A204.1 (cell line): ENCODE measurements at regions not wholly inside any gene's neighbourhood (a gene's known extent, or its start where the extent isn't known, plus 50 kb on each side); places are given as distances from the start of the nearest gene placed in this dataset.

Experiments
- FAIRE-seq: peaks from 2 replicates; lab custom pipeline; 2012; peaks lifted over from hg19 to GRCh38; lab: Jason Lieb, UNC

DNA sequence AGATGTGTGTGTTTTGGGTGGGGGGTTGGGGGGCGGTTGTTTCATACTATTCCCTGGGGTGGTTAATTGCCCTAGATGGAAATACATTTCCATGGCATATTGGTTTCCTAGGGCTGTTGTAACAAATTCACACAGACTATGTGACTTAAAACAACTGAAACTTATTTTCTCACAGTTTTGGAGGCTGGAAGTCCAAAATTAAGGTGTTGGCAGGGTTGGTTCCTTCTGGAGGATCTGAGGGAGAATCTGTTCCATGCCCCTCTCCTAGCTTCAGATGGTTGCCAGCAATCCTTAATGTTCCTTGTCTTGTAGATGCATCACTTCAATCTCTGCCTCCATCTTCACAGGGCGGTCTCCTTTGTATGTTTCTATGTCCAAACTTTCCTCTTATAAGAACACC, 353.7 kb upstream of the ACTBL2 start:
- no peak for FAIRE-seq

DNA sequence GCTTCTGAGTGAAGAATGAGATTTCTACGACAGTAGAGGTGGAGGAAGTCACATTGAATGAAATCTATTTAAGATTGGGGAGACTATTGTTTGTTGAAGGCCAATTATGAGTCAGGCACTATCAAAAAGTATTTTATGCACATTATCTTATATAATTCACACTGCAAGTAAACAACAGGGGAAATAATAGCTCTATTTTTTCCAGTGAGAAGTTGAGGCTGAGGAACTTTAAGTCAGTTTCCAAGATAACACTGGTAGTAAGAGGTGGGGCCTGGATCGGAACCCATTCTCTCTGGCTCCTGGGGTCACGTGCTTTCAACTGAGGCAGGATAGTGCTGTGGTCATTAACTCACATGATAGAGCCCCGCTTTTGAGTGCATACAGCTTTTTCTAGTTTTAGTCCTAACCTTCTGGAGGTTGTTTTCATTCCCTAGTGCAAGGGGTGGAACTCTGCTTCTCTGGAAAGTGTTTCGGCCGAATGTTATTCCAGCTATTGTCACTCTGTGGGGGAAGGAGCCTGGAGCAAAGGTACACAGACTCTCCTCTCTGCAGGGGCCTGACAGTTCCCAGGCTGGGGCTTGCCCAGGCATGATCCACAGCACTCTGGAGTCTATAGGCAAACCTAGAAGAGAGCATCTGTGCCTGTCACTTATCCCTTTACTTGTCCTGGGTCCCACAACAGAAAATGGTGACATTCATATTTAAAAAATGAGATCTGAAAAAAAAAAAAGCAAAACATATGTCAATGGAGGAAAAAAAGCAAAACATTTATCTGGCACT, 352.4 kb upstream of the ACTBL2 start:
- FAIRE-seq = no peak

DNA sequence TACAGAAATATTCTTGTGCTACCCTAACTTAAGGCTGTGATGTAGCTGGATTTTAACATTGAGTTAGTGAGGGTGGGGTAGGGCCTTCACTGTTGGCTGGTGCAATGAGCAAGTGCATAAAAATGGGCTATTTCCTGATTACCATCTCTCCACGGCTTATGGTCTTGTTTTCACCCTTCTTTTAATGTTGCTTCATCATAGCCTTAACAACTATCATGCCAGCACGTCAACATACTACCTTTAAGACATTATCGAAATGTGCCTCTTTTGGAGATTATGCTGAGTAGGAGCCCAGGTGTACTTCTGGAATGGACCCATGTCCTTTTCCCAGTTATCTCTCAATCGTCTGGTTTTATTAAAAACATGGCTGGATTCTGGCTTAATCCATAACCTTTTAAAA, 350.9 kb upstream of the ACTBL2 start:
- no peak for FAIRE-seq

DNA sequence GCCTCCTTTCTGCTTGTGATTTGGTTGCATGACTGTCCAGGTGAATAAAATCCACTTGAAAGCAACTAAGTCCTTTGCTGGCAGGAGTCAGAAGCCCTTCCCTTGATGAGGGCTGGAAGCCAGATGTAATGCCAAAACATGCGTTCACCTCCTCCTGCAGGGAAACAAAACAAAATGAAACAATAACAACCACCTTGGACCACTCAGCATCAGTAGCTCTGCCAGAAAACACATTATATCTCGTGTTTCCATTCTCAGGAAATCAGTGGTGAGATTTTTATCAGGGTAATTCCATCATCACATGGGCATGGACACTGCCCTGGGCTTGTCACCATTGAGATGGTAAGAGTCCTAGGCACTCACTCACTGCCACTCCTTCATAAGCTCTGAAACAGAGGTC, 350.3 kb upstream of the ACTBL2 start:
- FAIRE-seq = no peak

GRCh38 chr5:57831932-57832331, 349.3 kb upstream of the ACTBL2 start:
- FAIRE-seq = no peak

DNA sequence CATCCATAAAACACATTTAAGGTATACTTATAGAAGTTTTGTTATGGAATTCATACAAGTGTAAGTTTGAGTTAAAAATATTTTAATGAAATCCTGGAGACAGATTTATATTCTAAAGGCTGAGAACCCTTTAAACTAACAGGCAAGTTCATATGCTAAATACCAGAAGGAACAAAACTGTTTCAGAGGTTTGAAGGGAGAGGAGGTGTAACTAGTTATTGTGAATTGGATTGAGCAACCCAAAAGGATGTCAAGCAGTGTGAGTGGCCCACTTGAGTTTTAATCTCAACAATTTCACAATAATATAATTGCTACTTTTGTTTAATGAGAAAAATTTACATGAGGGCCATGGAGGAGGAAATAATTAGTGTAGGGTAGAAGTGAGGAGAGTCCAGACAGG, 348.5 kb upstream of the ACTBL2 start:
- no peak for FAIRE-seq

GRCh38 chr5:57828221-57828620, 345.6 kb upstream of the ACTBL2 start:
- FAIRE-seq = no peak

GRCh38 chr5:57825031-57825686, 342.5 kb upstream of the ACTBL2 start:
- no peak for FAIRE-seq

DNA sequence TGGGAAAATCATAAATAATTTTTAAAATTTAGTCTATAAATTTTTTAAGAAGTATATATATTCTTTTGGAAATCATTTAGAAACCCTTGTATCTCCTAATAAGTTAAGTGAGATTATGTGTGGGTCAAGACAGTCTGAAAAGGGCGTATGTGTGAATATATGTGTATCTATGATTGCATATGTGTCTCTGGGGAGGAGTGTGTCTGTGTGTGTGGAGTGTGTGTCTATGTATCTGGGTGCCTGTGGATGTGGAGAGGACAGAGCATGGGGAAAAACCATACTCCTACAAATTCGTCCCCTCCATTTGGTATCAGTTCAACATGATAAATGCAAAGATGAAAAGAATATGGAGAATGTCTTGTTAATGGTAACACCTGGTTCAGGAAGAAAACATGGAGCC, 342.0 kb upstream of the ACTBL2 start:
- FAIRE-seq = peak; percentile 14

GRCh38 chr5:57824047-57824446, 341.4 kb upstream of the ACTBL2 start:
- no peak for FAIRE-seq

DNA sequence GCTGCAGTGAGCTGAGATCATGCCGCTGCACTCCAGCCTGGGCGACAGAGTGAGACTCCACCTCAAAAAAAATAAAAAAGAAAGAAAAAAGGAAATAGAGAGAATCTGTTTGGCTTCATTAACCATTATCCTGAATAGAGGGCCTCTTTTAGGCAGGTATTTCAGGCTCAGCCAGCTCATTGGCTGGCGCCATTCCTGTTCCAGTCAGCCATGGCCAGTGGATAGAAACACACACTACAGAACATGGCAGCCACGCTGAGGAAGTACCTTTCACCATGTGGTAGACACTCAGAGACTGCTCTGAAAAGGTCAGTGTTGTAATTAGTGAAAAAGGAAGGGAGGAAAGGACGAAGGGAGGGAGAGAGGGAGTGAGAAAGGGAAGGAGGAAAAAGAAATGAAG, 340.0 kb upstream of the ACTBL2 start:
- FAIRE-seq = no peak

GRCh38 chr5:57818397-57818796, 335.8 kb upstream of the ACTBL2 start:
- no peak for FAIRE-seq

- FAIRE-seq = no peak
These were observed 335.3 kb upstream of the ACTBL2 start for GRCh38 chr5:57817924-57818323.

GRCh38 chr5:57817001-57817453, 334.4 kb upstream of the ACTBL2 start:
- FAIRE-seq = no peak

DNA sequence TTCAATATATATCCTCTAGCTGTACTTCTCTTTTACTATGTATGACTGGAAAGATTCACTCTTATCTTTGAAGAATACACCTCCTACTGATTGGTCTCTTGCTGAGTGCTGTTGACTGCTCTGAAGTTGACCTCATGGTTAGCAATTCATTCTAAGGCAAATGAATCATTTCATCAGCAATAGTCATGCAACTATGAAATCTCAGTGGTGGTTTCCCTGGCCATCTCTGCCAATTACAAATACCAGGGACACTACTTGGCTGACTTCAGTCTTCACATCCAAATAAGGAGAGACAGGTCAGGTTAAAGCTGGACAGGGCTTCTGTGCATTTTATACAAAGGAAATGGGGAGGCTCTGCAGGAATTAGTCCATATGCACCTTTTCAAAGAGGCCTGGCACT, 333.5 kb upstream of the ACTBL2 start:
- FAIRE-seq = no peak

GRCh38 chr5:57805732-57806131, 323.1 kb upstream of the ACTBL2 start:
- FAIRE-seq = no peak

DNA sequence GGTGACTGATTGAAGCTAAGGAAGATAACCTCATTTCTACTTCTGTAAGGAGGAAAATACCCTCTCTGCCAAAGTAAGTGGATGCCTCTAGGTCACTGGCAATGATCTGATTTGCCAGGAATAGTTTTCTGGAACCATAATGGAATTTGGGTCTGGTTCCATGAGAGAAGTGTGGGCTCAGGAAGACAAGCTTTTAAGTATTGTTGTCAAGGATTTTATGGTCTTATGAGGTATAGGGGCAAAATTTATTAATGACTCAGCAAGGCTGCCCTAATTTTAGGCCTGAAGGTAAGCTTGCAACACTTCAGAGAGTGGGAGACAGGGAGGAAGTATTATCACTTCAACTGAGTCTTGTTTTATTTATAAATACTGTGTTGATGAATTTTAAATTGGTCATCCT, 322.6 kb upstream of the ACTBL2 start:
- FAIRE-seq = no peak

- FAIRE-seq = no peak
These were observed 321.9 kb upstream of the ACTBL2 start for GRCh38 chr5:57804505-57804904.

GRCh38 chr5:57804007-57804444, 321.4 kb upstream of the ACTBL2 start:
- FAIRE-seq = no peak

GRCh38 chr5:57802131-57802530, 319.5 kb upstream of the ACTBL2 start:
- FAIRE-seq = no peak

- FAIRE-seq = no peak
These were observed 312.6 kb upstream of the ACTBL2 start for GRCh38 chr5:57795203-57795602.

- FAIRE-seq = no peak
These were observed 309.3 kb upstream of the ACTBL2 start for GRCh38 chr5:57791875-57792274.

- no peak for FAIRE-seq
These were observed 303.3 kb upstream of the ACTBL2 start for GRCh38 chr5:57785946-57786345.

DNA sequence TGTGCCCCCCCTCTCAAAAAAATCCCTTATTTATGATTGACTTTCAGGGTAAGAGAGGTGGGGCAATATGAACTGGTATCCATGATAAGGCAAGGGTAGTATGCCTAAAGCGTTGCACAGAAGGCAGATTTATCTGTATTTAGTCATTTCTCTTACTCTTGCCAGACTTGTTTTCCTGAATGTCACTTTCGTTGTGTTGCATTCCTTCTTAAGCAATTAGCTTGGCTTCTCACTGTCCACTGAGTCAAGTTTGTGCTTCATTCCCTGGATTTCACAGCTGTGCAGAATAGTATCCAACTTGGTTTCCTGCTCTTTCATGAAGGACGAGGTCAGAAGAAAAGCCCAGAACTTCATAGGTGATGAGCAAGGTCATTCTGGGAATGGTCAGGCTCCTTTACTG, 301.5 kb upstream of the ACTBL2 start:
- no peak for FAIRE-seq
